Mesendoderm (in vitro differentiated cells): ENCODE measurements at regions not wholly inside any gene's neighbourhood (a gene's known extent, or its start where the extent isn't known, plus 50 kb on each side); places are given as distances from the start of the nearest gene placed in this dataset.

Experiments
- DNase-seq: peaks from one replicate; pipeline ENCODE4 v3.0.0; 2013
- H2AK5ac ChIP-seq: 2 replicates; pipeline ENCODE4 v1.6.1; 2013; ENCODE audit warnings: low read length, inconsistent platforms
- H2BK120ac ChIP-seq: 2 replicates; pipeline ENCODE4 v1.6.1; 2013; ENCODE audit warnings: low read depth, mild to moderate bottlenecking, low read length, moderate library complexity, mixed read lengths
- H2BK15ac ChIP-seq: replicated peaks from 2 replicates; pipeline ENCODE4 v1.6.1; 2013; ENCODE audit warnings: low read depth, mild to moderate bottlenecking, moderate library complexity
- H2BK5ac ChIP-seq: 2 replicates; pipeline ENCODE4 v1.6.1; 2013; ENCODE audit warnings: low read length, inconsistent platforms
- H3K18ac ChIP-seq: 2 replicates; pipeline ENCODE4 v1.6.1; 2013; ENCODE audit warnings: mild to moderate bottlenecking, low read length, mixed read lengths
- H3K23ac ChIP-seq: one replicate; pipeline ENCODE4 v1.6.1; 2013; ENCODE audit warnings: low read length
- H3K27ac ChIP-seq: 2 replicates; pipeline ENCODE4 v1.5.1; 2013; ENCODE audit warnings: low read depth, mild to moderate bottlenecking, inconsistent platforms, low read length, moderate library complexity
- H3K27me3 ChIP-seq: 2 replicates; pipeline ENCODE4 v1.6.1; 2013; ENCODE audit warnings: low read length, control low read depth, mild to moderate bottlenecking, inconsistent platforms; ENCODE audit not compliant: insufficient read depth, poor library complexity
- H3K36me3 ChIP-seq: 2 replicates; pipeline ENCODE4 v1.6.1; 2013; ENCODE audit warnings: low read length, inconsistent platforms; ENCODE audit not compliant: control insufficient read depth, insufficient read depth
- H3K4ac ChIP-seq: one replicate; pipeline ENCODE4 v1.6.1; 2013; ENCODE audit warnings: low read depth, mild to moderate bottlenecking, low read length, moderate library complexity
- H3K4me1 ChIP-seq: 2 replicates; pipeline ENCODE4 v1.6.1; 2013; ENCODE audit warnings: low read depth, low read length, inconsistent platforms; ENCODE audit not compliant: control insufficient read depth
- H3K4me2 ChIP-seq: 2 replicates; pipeline ENCODE4 v1.6.1; 2013; ENCODE audit warnings: low read length
- H3K4me3 ChIP-seq: 2 replicates; pipeline ENCODE4 v1.5.1; 2013; ENCODE audit warnings: mild to moderate bottlenecking, low read length
- H3K56ac ChIP-seq: one replicate; pipeline ENCODE4 v1.6.1; 2013; ENCODE audit warnings: low read length
- H3K79me1 ChIP-seq: 2 replicates; pipeline ENCODE4 v1.6.1; 2013; ENCODE audit warnings: low read length, inconsistent platforms
- H3K79me2 ChIP-seq: 2 replicates; pipeline ENCODE4 v1.6.1; 2013; ENCODE audit warnings: mild to moderate bottlenecking, low read length; ENCODE audit not compliant: control insufficient read depth, insufficient read depth
- H3K9ac ChIP-seq: 2 replicates; pipeline ENCODE4 v1.6.1; 2013; ENCODE audit warnings: low read length, inconsistent platforms
- H4K5ac ChIP-seq: one replicate; pipeline ENCODE4 v1.6.1; 2013; ENCODE audit warnings: low read length
- H4K8ac ChIP-seq: one replicate; pipeline ENCODE4 v1.6.1; 2013; ENCODE audit warnings: low read depth, mild to moderate bottlenecking, control low read depth, low read length, moderate library complexity
- WGBS: extraction: QIAGEN DNeasy Blood & Tissue Kit; methylation state at CpG from one replicate; pipeline ENCODE4 v1.1.7; 2013; ENCODE audit warnings: low lambda C conversion rate, missing lambda C conversion rate; ENCODE audit not compliant: insufficient coverage; ENCODE audit errors: extremely low coverage; 5-methylcytosine and 5-hydroxymethylcytosine counted together

DNA sequence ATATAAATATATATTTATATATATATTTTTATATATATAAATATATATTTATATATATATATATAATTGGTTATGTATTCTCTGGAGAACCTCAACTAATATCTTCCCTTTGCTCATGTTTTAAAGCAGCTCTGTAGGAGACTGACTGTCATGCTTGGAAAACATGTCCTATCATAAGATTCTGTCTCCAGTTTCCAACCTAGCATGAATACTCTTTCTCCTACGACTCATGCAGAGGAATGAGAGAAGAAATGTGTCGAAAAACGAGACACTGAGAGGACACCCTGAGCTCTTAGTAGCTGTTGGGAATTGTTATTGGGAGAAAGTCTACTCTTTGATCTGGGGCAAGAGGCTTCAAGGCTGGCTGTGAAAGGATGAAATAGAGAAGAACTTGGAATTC lies 166.5 kb upstream of the SLIT2 start:
- H3K79me1 ChIP-seq, result no peaks in the 10 kb centered on the region
- no peaks in the 10 kb centered on the region for H3K36me3 ChIP-seq
- no peak overlapping the region for H3K9ac ChIP-seq
- H3K56ac ChIP-seq, result no peak overlapping the region
- no peak overlapping the region for H2BK15ac ChIP-seq
- no peaks in the 10 kb centered on the region for H3K79me2 ChIP-seq
- H3K4me3 ChIP-seq, result no peak overlapping the region
- no peaks in the 10 kb centered on the region for H3K4me1 ChIP-seq
- no peak overlapping the region for H4K8ac ChIP-seq
- H3K27ac ChIP-seq, result no peak overlapping the region
- DNase-seq, result no peak
- no peak overlapping the region for H3K18ac ChIP-seq
- no peak overlapping the region for H3K4me2 ChIP-seq
- H3K4ac ChIP-seq, result no peak overlapping the region
- H2AK5ac ChIP-seq, result no peak overlapping the region
- H2BK120ac ChIP-seq, result no peak overlapping the region
- no peak overlapping the region for H4K5ac ChIP-seq
- H3K27me3 ChIP-seq, result no peaks in the 10 kb centered on the region
- no peak overlapping the region for H3K23ac ChIP-seq
- H2BK5ac ChIP-seq, result no peak overlapping the region
- WGBS, result no CpG with 5 or more reads among the region's 3 CpGs

DNA sequence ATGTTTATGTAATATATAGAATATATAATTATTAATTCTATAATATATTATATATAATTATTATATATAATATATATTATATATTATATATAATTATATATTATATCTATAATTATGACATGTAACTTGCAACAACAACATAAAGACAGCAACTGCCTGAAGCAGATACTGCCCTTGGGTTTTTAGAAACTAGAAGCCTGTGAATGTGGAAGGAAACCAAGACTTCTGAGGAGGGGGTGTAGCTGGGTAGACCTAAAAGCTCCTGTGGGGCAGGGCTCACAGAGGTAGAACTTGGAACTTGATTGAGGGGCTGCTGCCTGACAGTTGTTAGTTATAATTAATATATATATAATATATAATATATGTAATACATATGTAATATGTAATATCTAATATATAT lies 167.2 kb upstream of the SLIT2 start:
- no peak overlapping the region for H3K4me3 ChIP-seq
- H3K18ac ChIP-seq, result no peak overlapping the region
- no peak overlapping the region for H3K23ac ChIP-seq
- no peak overlapping the region for H3K9ac ChIP-seq
- no peak overlapping the region for H4K5ac ChIP-seq
- no peak overlapping the region for H3K27ac ChIP-seq
- H2BK5ac ChIP-seq, result no peak overlapping the region
- no peak for DNase-seq
- no peak overlapping the region for H3K4ac ChIP-seq
- H2BK15ac ChIP-seq, result no peak overlapping the region
- no peaks in the 10 kb centered on the region for H3K79me2 ChIP-seq
- H2BK120ac ChIP-seq, result no peak overlapping the region
- no peaks in the 10 kb centered on the region for H3K4me1 ChIP-seq
- no peaks in the 10 kb centered on the region for H3K27me3 ChIP-seq
- H3K56ac ChIP-seq, result no peak overlapping the region
- no peak overlapping the region for H2AK5ac ChIP-seq
- H3K36me3 ChIP-seq, result no peaks in the 10 kb centered on the region
- no peaks in the 10 kb centered on the region for H3K79me1 ChIP-seq
- H4K8ac ChIP-seq, result no peak overlapping the region
- H3K4me2 ChIP-seq, result no peak overlapping the region

DNA sequence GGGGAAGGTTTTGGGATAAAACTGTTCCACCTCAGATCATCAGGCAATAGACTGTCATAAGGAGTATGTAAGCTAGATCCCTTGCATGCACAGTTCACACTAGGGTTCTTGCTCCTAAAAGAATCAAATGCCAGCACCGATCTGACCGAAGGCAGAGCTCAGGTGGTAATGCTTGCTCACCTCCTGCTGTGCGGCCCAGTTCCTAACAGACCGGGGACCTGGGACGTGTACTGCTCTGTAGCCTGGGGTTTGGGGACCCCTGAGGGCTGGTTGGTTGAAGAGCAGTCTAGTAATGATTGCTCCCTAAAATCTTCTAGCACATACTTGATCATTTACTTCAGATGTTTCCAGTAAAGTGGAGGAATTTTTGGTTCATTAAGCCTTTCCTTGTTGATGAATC lies 173.1 kb upstream of the SLIT2 start:
- no CpG with 5 or more reads among the region's 5 CpGs for WGBS

DNA sequence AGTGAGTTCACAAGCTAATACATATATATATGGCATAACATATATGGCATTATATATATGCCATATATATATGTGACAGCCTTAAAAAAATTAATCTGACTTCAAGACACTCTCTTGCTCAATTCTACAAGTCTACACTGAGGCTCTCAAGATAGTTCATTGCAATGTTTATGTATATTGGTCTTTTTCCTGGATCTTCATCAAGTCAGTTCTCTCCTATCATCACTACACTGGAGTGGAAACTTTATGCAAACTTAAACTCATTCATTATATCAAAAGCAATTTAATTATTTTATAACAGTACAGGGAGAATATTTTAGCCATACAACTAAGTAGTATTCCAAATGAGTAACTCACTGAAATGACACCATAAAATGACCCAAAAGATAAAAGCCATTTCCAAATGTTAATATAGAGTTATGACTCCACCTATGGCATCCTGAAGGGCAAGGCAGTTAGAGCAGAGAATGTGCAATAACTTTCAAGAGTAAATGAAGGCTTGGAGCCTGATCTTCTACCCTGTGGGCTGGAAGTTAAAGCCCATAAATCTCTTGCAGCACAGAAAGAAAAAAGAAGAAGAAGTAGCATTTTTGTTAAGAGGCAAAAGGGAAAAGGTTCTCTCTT lies 176.3 kb upstream of the SLIT2 start:
- Histone ChIP-seq H2BK15ac (no peak overlapping the region), H3K23ac (no peak overlapping the region), H3K4ac (no peak overlapping the region), H2AK5ac (no peak overlapping the region), H3K56ac (no peak overlapping the region), H3K27me3 (no peaks in the 10 kb centered on the region), H3K79me2 (no peaks in the 10 kb centered on the region), H3K4me1 (no peaks in the 10 kb centered on the region), H2BK120ac (no peak overlapping the region), H4K8ac (no peak overlapping the region), H3K36me3 (no peaks in the 10 kb centered on the region), H3K27ac (no peak overlapping the region), H3K4me3 (no peak overlapping the region), H3K9ac (no peak overlapping the region), H3K4me2 (no peak overlapping the region), H3K79me1 (no peaks in the 10 kb centered on the region), H4K5ac (no peak overlapping the region), H2BK5ac (no peak overlapping the region), H3K18ac (no peak overlapping the region)
- no peak for DNase-seq

More for the DNA sequence above, 173.1 kb upstream of the SLIT2 start:
- no peaks in the 10 kb centered on the region for H3K4me1 ChIP-seq
- no peak overlapping the region for H3K23ac ChIP-seq
- no peak overlapping the region for H2BK5ac ChIP-seq
- no peak overlapping the region for H4K5ac ChIP-seq
- H3K18ac ChIP-seq, result no peak overlapping the region
- no peak overlapping the region for H3K56ac ChIP-seq
- H3K9ac ChIP-seq, result no peak overlapping the region
- H3K36me3 ChIP-seq, result no peaks in the 10 kb centered on the region
- H3K79me1 ChIP-seq, result no peaks in the 10 kb centered on the region
- H3K4me3 ChIP-seq, result no peak overlapping the region
- no peak overlapping the region for H2BK120ac ChIP-seq
- no peak overlapping the region for H3K4ac ChIP-seq
- H3K79me2 ChIP-seq, result no peaks in the 10 kb centered on the region
- DNase-seq, result no peak
- no peak overlapping the region for H3K4me2 ChIP-seq
- H3K27ac ChIP-seq, result no peak overlapping the region
- no peaks in the 10 kb centered on the region for H3K27me3 ChIP-seq
- H4K8ac ChIP-seq, result no peak overlapping the region
- no peak overlapping the region for H2AK5ac ChIP-seq
- no peak overlapping the region for H2BK15ac ChIP-seq

DNA sequence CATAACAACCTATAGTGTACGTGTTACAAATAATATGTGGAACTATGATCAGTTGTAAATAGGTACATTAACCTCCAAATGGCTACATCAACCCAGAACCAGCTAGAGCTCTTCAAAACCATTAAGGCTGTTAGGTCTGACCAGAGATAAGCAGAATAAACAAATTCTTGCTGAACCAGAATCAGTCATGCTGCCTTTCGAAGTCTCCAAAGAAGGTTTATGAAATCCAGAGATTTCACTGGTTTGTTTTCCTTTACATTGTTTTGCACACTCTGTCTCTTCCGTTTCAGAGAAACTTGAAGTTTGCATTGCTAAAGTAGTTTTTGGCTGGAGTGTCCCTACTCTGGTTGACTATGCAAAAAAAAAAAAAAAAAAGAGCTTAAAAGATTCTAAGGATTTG lies 177.3 kb upstream of the SLIT2 start:
- Histone ChIP-seq H3K36me3 (no peaks in the 10 kb centered on the region), H2AK5ac (no peak overlapping the region)
- no CpG with 5 or more reads among the region's 3 CpGs for WGBS

DNA sequence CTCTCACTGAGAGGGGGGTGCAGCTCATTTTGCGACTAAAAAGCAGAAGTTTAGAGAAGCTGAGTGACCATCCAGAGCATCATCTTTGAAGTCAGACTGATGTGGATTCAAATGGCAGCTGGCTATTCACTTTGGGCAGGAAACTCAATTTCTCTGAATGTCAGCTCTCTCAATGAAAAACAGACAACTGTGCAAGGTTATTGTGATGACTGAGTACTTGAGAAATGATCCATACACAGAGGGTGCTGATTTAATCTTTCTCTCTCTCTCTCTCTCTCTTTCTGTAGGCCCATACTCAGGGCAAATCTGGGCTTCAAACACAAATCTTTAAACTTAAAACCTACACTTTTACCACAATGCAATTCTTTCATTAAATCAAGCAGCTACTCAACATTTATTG lies 185.8 kb upstream of the SLIT2 start:
- no peaks in the 10 kb centered on the region for H3K4me1 ChIP-seq
- no peak overlapping the region for H2BK5ac ChIP-seq
- H3K4ac ChIP-seq, result no peak overlapping the region
- H3K27me3 ChIP-seq, result no peaks in the 10 kb centered on the region
- no peak overlapping the region for H3K23ac ChIP-seq
- H3K9ac ChIP-seq, result no peak overlapping the region
- H3K79me2 ChIP-seq, result no peaks in the 10 kb centered on the region
- H3K27ac ChIP-seq, result no peak overlapping the region
- H3K4me3 ChIP-seq, result no peak overlapping the region
- no peak for DNase-seq
- no peaks in the 10 kb centered on the region for H3K36me3 ChIP-seq
- no peak overlapping the region for H3K56ac ChIP-seq
- no peak overlapping the region for H3K4me2 ChIP-seq
- H4K5ac ChIP-seq, result no peak overlapping the region
- no peak overlapping the region for H2AK5ac ChIP-seq
- no peak overlapping the region for H3K18ac ChIP-seq
- no peaks in the 10 kb centered on the region for H3K79me1 ChIP-seq
- no peak overlapping the region for H4K8ac ChIP-seq
- WGBS, result no CpG with 5 or more reads among the region's 1 CpG
- H2BK120ac ChIP-seq, result no peak overlapping the region
- H2BK15ac ChIP-seq, result no peak overlapping the region

More for the DNA sequence above, 177.3 kb upstream of the SLIT2 start:
- no peaks in the 10 kb centered on the region for H3K4me1 ChIP-seq
- no peak overlapping the region for H3K4me2 ChIP-seq
- no peak overlapping the region for H3K27ac ChIP-seq
- H3K79me1 ChIP-seq, result no peaks in the 10 kb centered on the region
- H2BK120ac ChIP-seq, result no peak overlapping the region
- H2BK5ac ChIP-seq, result no peak overlapping the region
- no peak overlapping the region for H3K9ac ChIP-seq
- no peak overlapping the region for H2BK15ac ChIP-seq
- H3K18ac ChIP-seq, result no peak overlapping the region
- no peaks in the 10 kb centered on the region for H3K27me3 ChIP-seq
- H3K23ac ChIP-seq, result no peak overlapping the region
- no peak overlapping the region for H4K5ac ChIP-seq
- no peak overlapping the region for H4K8ac ChIP-seq
- no peak overlapping the region for H3K4ac ChIP-seq
- H3K4me3 ChIP-seq, result no peak overlapping the region
- H3K56ac ChIP-seq, result no peak overlapping the region
- no peaks in the 10 kb centered on the region for H3K79me2 ChIP-seq
- DNase-seq, result peak; percentile 55
